Esophagus muscularis mucosa (tissue), 4 donors: ENCODE measurements at regions not wholly inside any gene's neighbourhood (a gene's known extent, or its start where the extent isn't known, plus 50 kb on each side); places are given as distances from the start of the nearest gene placed in this dataset.

Experiments
- DNase-seq: peaks from one replicate; pipeline ENCODE4 v3.0.0-alpha.2; 2017; ENCODE audit errors: extremely low spot score
- H3K27ac ChIP-seq, 4 donors: fragments of 200-600 bp; sonication (generic); replicated peaks in 1 of 4; 1 replicate in 3 of 4; 2 replicates in 1 of 4; pipeline ENCODE4 v1.5.1; 2016 to 2019; ENCODE audit warnings: mild to moderate bottlenecking in 1 of 4
- H3K27me3 ChIP-seq, 4 donors: fragments of 200-600 bp; sonication (generic); one replicate each; pipeline versions ENCODE4 v1.5.1 to v1.6.0; 2016 to 2019
- H3K36me3 ChIP-seq, 4 donors: fragments of 200-600 bp; sonication (generic); one replicate each; pipeline ENCODE4 v1.5.1; 2016 to 2019
- H3K4me1 ChIP-seq, 4 donors: fragments of 200-600 bp; sonication (generic); one replicate each; pipeline ENCODE4 v1.5.1; 2016 to 2019
- H3K4me3 ChIP-seq, 4 donors: fragments of 200-600 bp; sonication (generic); 1 replicate in 2 of 4; 2 replicates in 2 of 4; pipeline ENCODE4 v1.5.1; 2016 to 2019; ENCODE audit warnings: mild to moderate bottlenecking in 4 of 4, moderate library complexity in 1 of 4
- H3K9me3 ChIP-seq, 4 donors: fragments of 200-600 bp; sonication (generic); 1 replicate in 3 of 4; 2 replicates in 1 of 4; pipeline ENCODE4 v1.5.1; 2016 to 2019
- EP300 ChIP-seq: sonication (generic); formaldehyde crosslinking; IDR thresholded peaks from one replicate; pipeline ENCODE4 v1.6.1; 2017; ENCODE audit warnings: antibody characterized with exemption
- POLR2A ChIP-seq: fragments of 450-650 bp; IDR thresholded peaks from one replicate; pipeline ENCODE4 v1.6.1; 2017; ENCODE audit warnings: antibody characterized with exemption, moderate library complexity, mild to moderate bottlenecking, low read depth
- POLR2AphosphoS5 ChIP-seq, 2 donors: sonication (generic); formaldehyde crosslinking; IDR thresholded peaks; one replicate each; pipeline ENCODE4 v1.6.1; 2017; ENCODE audit warnings: antibody characterized with exemption in 2 of 2
- WGBS: methylation state at CpG from one replicate; pipeline ENCODE4 v1.1.5; 2018; 5-methylcytosine and 5-hydroxymethylcytosine counted together
- intact Hi-C: fragments of 100-400 bp; cut with DNase I; formaldehyde crosslinking; loops from one replicate; pipeline ENCODE4 v1.15.1; 2023
- TF ChIP-seq, protein P1 (sequence below), 3 experiments: fragments of 200-600 bp in 2 of 3; fragments of 450-650 bp in 1 of 3; sonication (generic) in 2 of 3; IDR thresholded peaks; one replicate each; pipeline ENCODE4 v1.5.1; 2017 to 2019; ENCODE audit warnings: antibody characterized with exemption in 3 of 3, mild to moderate bottlenecking in 2 of 3, moderate library complexity in 1 of 3

GRCh38 chr20:51941503-51941902 lies 139.2 kb upstream of the SALL4 start:
- no peaks in the 10 kb centered on the region for H3K27me3 ChIP-seq
- no peaks in the 10 kb centered on the region for H3K4me1 ChIP-seq
- no peak overlapping the region for H3K27ac ChIP-seq
- TF ChIP-seq POLR2A (no peak), POLR2AphosphoS5 (IDR thresholded peaks at IDR 0.05) (no peak), EP300 (no peak)
- TF ChIP-seq, protein P1, sequence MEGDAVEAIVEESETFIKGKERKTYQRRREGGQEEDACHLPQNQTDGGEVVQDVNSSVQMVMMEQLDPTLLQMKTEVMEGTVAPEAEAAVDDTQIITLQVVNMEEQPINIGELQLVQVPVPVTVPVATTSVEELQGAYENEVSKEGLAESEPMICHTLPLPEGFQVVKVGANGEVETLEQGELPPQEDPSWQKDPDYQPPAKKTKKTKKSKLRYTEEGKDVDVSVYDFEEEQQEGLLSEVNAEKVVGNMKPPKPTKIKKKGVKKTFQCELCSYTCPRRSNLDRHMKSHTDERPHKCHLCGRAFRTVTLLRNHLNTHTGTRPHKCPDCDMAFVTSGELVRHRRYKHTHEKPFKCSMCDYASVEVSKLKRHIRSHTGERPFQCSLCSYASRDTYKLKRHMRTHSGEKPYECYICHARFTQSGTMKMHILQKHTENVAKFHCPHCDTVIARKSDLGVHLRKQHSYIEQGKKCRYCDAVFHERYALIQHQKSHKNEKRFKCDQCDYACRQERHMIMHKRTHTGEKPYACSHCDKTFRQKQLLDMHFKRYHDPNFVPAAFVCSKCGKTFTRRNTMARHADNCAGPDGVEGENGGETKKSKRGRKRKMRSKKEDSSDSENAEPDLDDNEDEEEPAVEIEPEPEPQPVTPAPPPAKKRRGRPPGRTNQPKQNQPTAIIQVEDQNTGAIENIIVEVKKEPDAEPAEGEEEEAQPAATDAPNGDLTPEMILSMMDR (IDR thresholded peaks at IDR 0.05), result no peak
- no peak for DNase-seq
- no peak overlapping the region for H3K4me3 ChIP-seq
- no peaks in the 10 kb centered on the region for H3K36me3 ChIP-seq
- 92% methylated on average over 6 of the region's 6 CpGs for WGBS
- no peaks in the 10 kb centered on the region for H3K9me3 ChIP-seq
- intact Hi-C loops, result no loop called here

DNA sequence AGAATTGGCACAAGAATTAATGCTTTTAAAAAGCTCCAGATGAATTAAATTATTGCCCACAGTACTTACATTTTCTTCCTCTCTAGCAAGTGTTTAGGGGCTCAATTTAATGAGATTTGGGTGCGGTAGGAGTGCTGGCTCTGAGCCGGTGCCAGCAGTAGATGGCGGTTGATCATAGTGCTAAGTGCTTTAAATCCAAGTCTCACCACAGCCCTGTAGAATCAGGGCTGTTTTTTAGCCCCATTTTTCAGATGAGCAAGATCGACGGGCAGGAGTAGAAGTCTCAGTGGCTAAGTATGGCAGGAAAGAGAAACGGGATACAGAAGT lies 136.9 kb upstream of the SALL4 start:
- no peak overlapping the region for H3K4me3 ChIP-seq
- TF ChIP-seq, protein P1 (IDR thresholded peaks at IDR 0.05), result no peak
- TF ChIP-seq POLR2AphosphoS5 (IDR thresholded peaks at IDR 0.05) (no peak), POLR2A (no peak), EP300 (no peak)
- no peak overlapping the region for H3K27ac ChIP-seq
- intact Hi-C loops, result no loop called here
- 82% methylated on average over 6 of the region's 6 CpGs for WGBS
- H3K36me3 ChIP-seq, result no peaks in the 10 kb centered on the region
- no peak for DNase-seq
- no peaks in the 10 kb centered on the region for H3K4me1 ChIP-seq
- no peaks in the 10 kb centered on the region for H3K27me3 ChIP-seq
- no peaks in the 10 kb centered on the region for H3K9me3 ChIP-seq

DNA sequence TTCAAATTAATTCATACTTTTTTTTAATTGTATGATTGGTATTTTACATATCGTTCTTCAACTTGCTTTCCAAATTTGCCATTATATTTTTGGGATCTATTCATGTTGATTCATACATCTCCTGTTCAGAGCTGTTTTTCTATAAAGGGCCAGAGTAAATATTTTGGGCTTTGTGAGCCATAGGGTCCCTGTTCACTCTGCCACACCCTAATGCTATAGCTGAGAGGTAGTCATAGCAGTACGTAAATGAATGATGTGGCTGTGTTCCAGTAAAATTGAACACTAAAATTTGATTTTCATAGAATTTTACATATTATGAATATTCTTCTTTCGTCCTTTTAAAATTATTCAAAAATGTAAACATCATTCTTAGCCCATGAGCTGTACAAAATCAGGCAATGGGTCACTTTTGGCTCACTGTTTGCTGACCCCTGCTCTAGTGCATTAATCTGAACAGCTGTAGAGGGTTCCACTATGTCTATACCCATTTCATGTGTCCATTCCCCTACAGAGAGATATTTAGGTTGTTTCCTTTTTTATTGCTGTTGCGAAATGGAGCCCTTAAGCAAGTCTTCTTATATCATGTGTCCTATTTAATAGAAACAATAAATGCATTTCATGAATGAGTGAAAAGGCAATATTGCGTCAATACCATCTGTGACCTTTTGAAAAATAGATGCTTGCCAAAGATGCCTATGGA lies 136.4 kb upstream of the SALL4 start:
- no peak for DNase-seq
- no peak overlapping the region for H3K27ac ChIP-seq
- H3K4me1 ChIP-seq, result no peaks in the 10 kb centered on the region
- intact Hi-C loops, result no loop called here
- no peaks in the 10 kb centered on the region for H3K9me3 ChIP-seq
- no peaks in the 10 kb centered on the region for H3K27me3 ChIP-seq
- H3K36me3 ChIP-seq, result no peaks in the 10 kb centered on the region
- 71% methylated on average over 5 of the region's 5 CpGs for WGBS
- TF ChIP-seq EP300 (no peak), POLR2A (no peak), POLR2AphosphoS5 (IDR thresholded peaks at IDR 0.05) (no peak)
- TF ChIP-seq, protein P1 (IDR thresholded peaks at IDR 0.05), result no peak
- H3K4me3 ChIP-seq, result no peak overlapping the region

DNA sequence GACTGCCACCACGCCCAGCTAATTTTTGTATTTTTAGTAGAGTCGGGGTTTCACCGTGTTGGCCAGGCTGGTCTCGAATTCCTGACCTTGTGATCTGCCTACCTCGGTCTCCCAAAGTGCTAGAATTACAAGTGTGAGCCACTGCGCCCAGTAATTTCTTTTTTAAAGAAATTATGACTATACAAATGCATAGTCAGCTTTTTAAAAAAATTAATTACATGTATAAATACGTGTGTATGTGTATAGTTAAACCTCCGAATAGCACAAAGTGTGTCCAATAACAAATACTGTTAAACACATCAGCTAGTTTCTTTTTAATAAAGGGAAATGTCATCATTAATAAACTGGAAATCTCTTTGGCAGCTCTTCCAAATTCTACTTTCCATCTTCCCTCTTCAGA lies 135.5 kb upstream of the SALL4 start:
- no peaks in the 10 kb centered on the region for H3K4me1 ChIP-seq
- WGBS, result 90% methylated on average over 8 of the region's 8 CpGs
- intact Hi-C loops, result no loop called here
- H3K4me3 ChIP-seq, result no peak overlapping the region
- no peaks in the 10 kb centered on the region for H3K36me3 ChIP-seq
- H3K27me3 ChIP-seq, result no peaks in the 10 kb centered on the region
- no peak overlapping the region for H3K27ac ChIP-seq
- no peaks in the 10 kb centered on the region for H3K9me3 ChIP-seq
- no peak for TF ChIP-seq POLR2AphosphoS5 (IDR thresholded peaks at IDR 0.05)
- TF ChIP-seq, protein P1 (IDR thresholded peaks at IDR 0.05), result no peak
- no peak for TF ChIP-seq EP300
- TF ChIP-seq POLR2A, result no peak
- no peak for DNase-seq

GRCh38 chr20:51936377-51936776 lies 134.1 kb upstream of the SALL4 start:
- 78% methylated on average over 2 of the region's 2 CpGs for WGBS
- TF ChIP-seq POLR2A, result no peak
- TF ChIP-seq EP300, result no peak
- no peak for TF ChIP-seq POLR2AphosphoS5 (IDR thresholded peaks at IDR 0.05)
- TF ChIP-seq, protein P1 (IDR thresholded peaks at IDR 0.05), result no peak

More at GRCh38 chr20:51936377-51936776, 134.1 kb upstream of the SALL4 start:
- no peaks in the 10 kb centered on the region for H3K36me3 ChIP-seq
- no peak overlapping the region for H3K4me3 ChIP-seq
- no peak overlapping the region for H3K27ac ChIP-seq
- no peak for DNase-seq
- intact Hi-C loops, result no loop called here
- no peaks in the 10 kb centered on the region for H3K9me3 ChIP-seq
- H3K4me1 ChIP-seq, result no peaks in the 10 kb centered on the region
- H3K27me3 ChIP-seq, result peaks cover 0 to 14% (median 0%) of the 10 kb centered on the region in 4 donors
